ENCODE measurements at regions not wholly inside any gene's neighbourhood (a gene's known extent, or its start where the extent isn't known, plus 50 kb on each side); places are given as distances from the start of the nearest gene placed in this dataset.
"Not testable (repeated sequence)": the region's sequence is repeated elsewhere in the genome, so short reads cannot be mapped to it uniquely, and the experiment has no call there.

DNA sequence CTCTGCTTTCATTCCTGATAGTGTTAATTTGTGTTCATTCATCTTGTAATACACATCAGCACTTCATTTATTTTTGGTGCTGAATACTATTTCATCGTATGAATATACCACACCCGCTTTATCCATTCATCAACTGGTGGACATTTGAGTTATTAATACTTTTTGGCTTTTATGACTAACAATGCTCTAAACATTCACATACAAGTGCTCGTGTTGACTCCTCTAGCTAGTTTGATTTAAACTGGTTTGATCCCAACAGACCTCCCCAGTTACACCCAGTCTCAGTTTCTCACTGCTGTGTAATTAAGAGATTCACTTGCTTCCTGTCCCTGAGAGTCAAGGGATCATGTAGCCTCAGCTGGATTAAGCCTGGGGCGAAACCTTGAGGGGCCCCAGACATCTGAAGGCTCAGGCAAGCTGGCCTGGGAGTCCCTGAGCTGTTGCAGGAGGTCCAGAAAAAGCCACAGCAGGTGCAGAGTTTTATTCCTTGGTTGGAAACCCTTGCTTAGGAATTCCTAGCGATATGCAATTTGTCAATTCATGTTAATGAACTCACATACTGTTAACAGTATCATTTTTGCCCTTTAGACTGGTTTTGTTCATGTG, 52.8 kb upstream of the CLDN24 start:
- Histone ChIP-seq H3K4me1 (ENCODE audit: control insufficient read depth in 3 of 3, insufficient read depth in 2 of 3, low read depth in 1 of 3, low read length in 2 of 3) (no peaks in the 10 kb centered on the region), H3K9me3 (ENCODE audit: control insufficient read depth in 2 of 2, insufficient read depth in 1 of 2, low read depth in 1 of 2, low read length in 1 of 2) (peaks cover 0 to 23% of the 10 kb centered on the region in 2 donors), H3K36me3 (ENCODE audit: control insufficient read depth in 3 of 3, insufficient read depth in 2 of 3, low read depth in 1 of 3, low read length in 3 of 3) (no peaks in the 10 kb centered on the region), H3K4me3 (ENCODE audit: low read depth in 1 of 3, low read length in 3 of 3) (no peak overlapping the region), H3K27ac (ENCODE audit: low read depth in 1 of 3, low read length in 2 of 3) (peak overlapping the region in 1 of 3 donors; percentile 16), H3K27me3 (ENCODE audit: control insufficient read depth in 3 of 3, insufficient read depth in 3 of 3, low read length in 3 of 3) (no peaks in the 10 kb centered on the region)
- 59 to 85% (median 85%) methylated on average over 5 of the region's 5 CpGs for WGBS, 3 donors
- no peak for DNase-seq
- no peak for FAIRE-seq

DNA sequence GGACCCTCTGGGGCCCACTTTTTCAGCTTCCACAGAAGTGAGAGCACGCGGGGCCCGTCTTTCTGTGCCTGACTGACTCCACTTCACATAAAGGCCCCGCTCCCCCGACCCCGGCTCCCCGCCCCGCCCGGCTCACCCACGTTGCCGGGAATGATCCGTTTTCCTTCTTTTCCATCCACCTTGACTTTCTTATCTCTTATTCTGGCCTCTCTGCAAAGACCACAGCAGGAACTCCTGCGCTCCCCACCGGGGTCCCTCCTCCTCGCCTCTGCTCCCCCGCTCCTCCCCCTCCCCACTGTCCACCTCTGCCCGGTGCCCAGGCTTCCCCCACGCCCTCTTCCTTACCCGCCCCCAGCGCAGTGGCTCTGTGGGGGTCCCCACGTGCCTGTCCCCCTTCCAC, 54.2 kb upstream of the CLDN24 start:
- H3K4me3 ChIP-seq (ENCODE audit: low read depth in 1 of 3, low read length in 3 of 3): no peak overlapping the region
- no peaks in the 10 kb centered on the region for H3K36me3 ChIP-seq (ENCODE audit: control insufficient read depth in 3 of 3, insufficient read depth in 2 of 3, low read depth in 1 of 3, low read length in 3 of 3)
- no peaks in the 10 kb centered on the region for H3K27me3 ChIP-seq (ENCODE audit: control insufficient read depth in 3 of 3, insufficient read depth in 3 of 3, low read length in 3 of 3)
- WGBS, 3 donors: 72 to 88% (median 79%) methylated on average over 17 to 21 of the region's 21 CpGs
- H3K9me3 ChIP-seq (ENCODE audit: control insufficient read depth in 2 of 2, insufficient read depth in 1 of 2, low read depth in 1 of 2, low read length in 1 of 2): peaks cover 0 to 23% of the 10 kb centered on the region in 2 donors
- DNase-seq: no peak
- no peak overlapping the region for H3K27ac ChIP-seq (ENCODE audit: low read depth in 1 of 3, low read length in 2 of 3)
- H3K4me1 ChIP-seq (ENCODE audit: control insufficient read depth in 3 of 3, insufficient read depth in 2 of 3, low read depth in 1 of 3, low read length in 2 of 3): no peaks in the 10 kb centered on the region
- FAIRE-seq: no peak

DNA sequence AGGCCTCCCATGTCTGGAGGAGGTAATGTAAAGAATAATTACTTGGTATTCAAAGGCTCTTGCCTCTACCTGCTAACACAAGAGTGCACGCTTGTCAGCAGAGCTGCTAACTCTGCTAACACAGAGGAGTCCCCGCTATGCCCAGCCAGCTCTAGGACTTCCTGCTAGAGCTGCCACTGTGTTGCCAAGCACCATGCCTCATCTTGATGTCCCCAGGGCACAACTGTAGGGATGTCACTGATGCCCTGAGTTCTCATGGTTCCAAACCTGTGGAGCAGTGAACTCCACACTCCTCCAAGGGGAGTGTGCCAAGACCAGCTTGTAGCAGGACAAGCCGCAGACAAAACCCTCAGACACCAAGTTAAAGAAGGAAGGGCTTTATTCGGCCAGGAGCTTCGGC, 55.3 kb upstream of the CLDN24 start:
- FAIRE-seq: no peak
- Histone ChIP-seq H3K27ac (ENCODE audit: low read depth in 1 of 3, low read length in 2 of 3) (no peak overlapping the region), H3K9me3 (ENCODE audit: control insufficient read depth in 2 of 2, insufficient read depth in 1 of 2, low read depth in 1 of 2, low read length in 1 of 2) (peaks cover 0 to 23% of the 10 kb centered on the region in 2 donors), H3K4me3 (ENCODE audit: low read depth in 1 of 3, low read length in 3 of 3) (no peak overlapping the region), H3K27me3 (ENCODE audit: control insufficient read depth in 3 of 3, insufficient read depth in 3 of 3, low read length in 3 of 3) (no peaks in the 10 kb centered on the region), H3K4me1 (ENCODE audit: control insufficient read depth in 3 of 3, insufficient read depth in 2 of 3, low read depth in 1 of 3, low read length in 2 of 3) (no peaks in the 10 kb centered on the region), H3K36me3 (ENCODE audit: control insufficient read depth in 3 of 3, insufficient read depth in 2 of 3, low read depth in 1 of 3, low read length in 3 of 3) (no peaks in the 10 kb centered on the region)
- no peak for DNase-seq
- 92 to 95% (median 93%) methylated on average over 5 of the region's 5 CpGs for WGBS, 3 donors

DNA sequence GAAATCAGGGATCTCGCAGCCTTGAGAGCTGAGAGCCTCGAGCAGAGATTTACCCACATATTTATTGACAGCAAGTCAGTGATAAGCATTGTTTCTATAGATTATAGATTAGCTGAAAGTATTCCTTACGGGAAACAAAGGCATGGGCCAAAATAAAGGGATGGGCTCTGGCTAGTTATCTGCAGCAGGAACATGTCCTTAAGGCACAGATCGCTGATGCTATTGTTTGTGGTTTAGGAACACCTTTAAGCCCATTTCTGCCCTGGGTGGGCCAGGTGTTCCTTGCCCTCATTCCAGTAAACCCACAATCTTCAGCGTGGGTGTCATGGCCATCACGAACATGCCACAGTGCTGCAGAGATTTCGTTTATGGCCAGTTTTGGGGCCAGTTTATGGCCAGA, 56.1 kb upstream of the CLDN24 start:
- FAIRE-seq: not testable (repeated sequence)

DNA sequence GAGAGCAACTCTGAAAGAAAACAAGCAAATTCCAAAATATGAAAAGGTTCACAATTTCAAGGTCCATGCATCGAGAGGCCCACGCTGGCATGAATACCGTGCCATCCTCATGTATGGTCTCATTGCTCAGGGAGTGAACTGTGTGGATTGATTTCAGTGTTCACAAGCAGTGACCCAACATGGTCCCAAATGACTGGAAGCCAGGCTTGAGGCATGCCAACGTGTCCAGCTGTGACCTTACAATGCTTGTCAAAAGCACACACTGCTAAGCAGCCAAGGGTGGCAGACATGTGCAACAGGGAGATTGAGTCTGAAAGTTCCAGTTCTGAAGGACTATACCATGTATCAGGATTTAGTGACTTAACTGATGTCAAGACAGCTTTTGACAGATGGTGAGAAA, 58.7 kb upstream of the CLDN24 start:
- peaks cover 0 to 44% of the 10 kb centered on the region in 2 donors for H3K9me3 ChIP-seq (ENCODE audit: control insufficient read depth in 2 of 2, insufficient read depth in 1 of 2, low read depth in 1 of 2, low read length in 1 of 2)

More for the DNA sequence above, 56.1 kb upstream of the CLDN24 start:
- H3K4me3 ChIP-seq (ENCODE audit: low read depth in 1 of 3, low read length in 3 of 3); H3K27me3 ChIP-seq (ENCODE audit: control insufficient read depth in 3 of 3, insufficient read depth in 3 of 3, low read length in 3 of 3); H3K36me3 ChIP-seq (ENCODE audit: control insufficient read depth in 3 of 3, insufficient read depth in 2 of 3, low read depth in 1 of 3, low read length in 3 of 3); H3K27ac ChIP-seq (ENCODE audit: low read depth in 1 of 3, low read length in 2 of 3); H3K4me1 ChIP-seq (ENCODE audit: control insufficient read depth in 3 of 3, insufficient read depth in 2 of 3, low read depth in 1 of 3, low read length in 2 of 3); DNase-seq: not testable (repeated sequence)
- WGBS, 3 donors: 89 to 92% (median 90%) methylated on average over 7 of the region's 7 CpGs
- H3K9me3 ChIP-seq (ENCODE audit: control insufficient read depth in 2 of 2, insufficient read depth in 1 of 2, low read depth in 1 of 2, low read length in 1 of 2): peaks cover 0 to 24% of the 10 kb centered on the region in 2 donors

DNA sequence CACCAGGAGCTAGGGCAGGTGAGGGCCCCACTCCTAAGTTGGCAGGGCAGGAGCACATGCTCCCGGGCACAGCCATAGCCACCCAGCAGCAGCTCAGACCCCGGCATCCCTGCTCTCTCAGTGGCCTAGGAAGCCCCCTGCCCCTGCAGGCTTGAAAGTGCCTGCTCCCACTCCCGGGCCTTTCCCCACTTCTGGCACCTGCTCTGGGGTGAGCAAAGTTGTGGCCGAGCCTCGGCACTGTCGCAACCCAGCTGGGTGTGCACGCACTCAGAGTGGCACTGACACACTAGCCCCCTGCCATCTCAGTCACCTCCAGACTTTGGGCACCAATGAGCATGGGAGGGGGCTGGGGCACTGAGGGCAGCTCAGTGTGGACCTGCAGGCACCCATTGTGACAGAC, 60.8 kb upstream of the CDKN2AIP start:
- H3K9me3 ChIP-seq (ENCODE audit: control insufficient read depth in 2 of 2, insufficient read depth in 1 of 2, low read depth in 1 of 2, low read length in 1 of 2): peaks cover 0 to 33% of the 10 kb centered on the region in 2 donors
- WGBS, 3 donors: 82 to 91% (median 84%) methylated on average over 5 to 7 of the region's 7 CpGs
- H3K36me3 ChIP-seq (ENCODE audit: control insufficient read depth in 3 of 3, insufficient read depth in 2 of 3, low read depth in 1 of 3, low read length in 3 of 3): no peaks in the 10 kb centered on the region
- H3K4me3 ChIP-seq (ENCODE audit: low read depth in 1 of 3, low read length in 3 of 3): no peak overlapping the region
- DNase-seq (no peak), FAIRE-seq (no peak)
- H3K27ac ChIP-seq (ENCODE audit: low read depth in 1 of 3, low read length in 2 of 3): no peak overlapping the region
- no peaks in the 10 kb centered on the region for H3K27me3 ChIP-seq (ENCODE audit: control insufficient read depth in 3 of 3, insufficient read depth in 3 of 3, low read length in 3 of 3)
- H3K4me1 ChIP-seq (ENCODE audit: control insufficient read depth in 3 of 3, insufficient read depth in 2 of 3, low read depth in 1 of 3, low read length in 2 of 3): no peaks in the 10 kb centered on the region

More for the DNA sequence above, 58.7 kb upstream of the CLDN24 start:
- 90 to 97% (median 91%) methylated on average over 4 of the region's 4 CpGs for WGBS, 3 donors
- DNase-seq: no peak
- no peaks in the 10 kb centered on the region for H3K36me3 ChIP-seq (ENCODE audit: control insufficient read depth in 3 of 3, insufficient read depth in 2 of 3, low read depth in 1 of 3, low read length in 3 of 3)
- H3K27me3 ChIP-seq (ENCODE audit: control insufficient read depth in 3 of 3, insufficient read depth in 3 of 3, low read length in 3 of 3): no peaks in the 10 kb centered on the region
- no peaks in the 10 kb centered on the region for H3K4me1 ChIP-seq (ENCODE audit: control insufficient read depth in 3 of 3, insufficient read depth in 2 of 3, low read depth in 1 of 3, low read length in 2 of 3)
- no peak overlapping the region for H3K27ac ChIP-seq (ENCODE audit: low read depth in 1 of 3, low read length in 2 of 3)
- no peak for FAIRE-seq
- H3K4me3 ChIP-seq (ENCODE audit: low read depth in 1 of 3, low read length in 3 of 3): no peak overlapping the region

DNA sequence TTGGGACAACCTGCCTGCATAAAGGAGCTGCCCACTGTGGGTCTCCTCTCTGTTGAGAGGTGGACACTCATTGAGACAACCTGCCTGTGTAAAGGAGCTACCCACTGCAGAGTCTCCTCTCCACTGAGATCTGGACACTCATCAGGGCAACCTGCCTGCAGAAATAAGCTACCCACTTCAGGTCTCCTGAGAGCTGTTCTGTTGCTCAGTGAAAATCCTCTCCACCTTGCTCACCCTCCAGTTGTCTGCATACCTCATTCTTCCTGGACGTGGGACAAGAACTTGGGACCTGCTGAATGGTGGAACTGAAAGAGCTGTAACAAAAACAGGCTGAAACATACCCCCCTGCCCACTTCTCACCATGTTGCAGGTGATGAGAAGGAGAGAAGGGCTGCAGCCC, 59.9 kb upstream of the CDKN2AIP start:
- Histone ChIP-seq H3K27ac (ENCODE audit: low read depth in 1 of 3, low read length in 2 of 3) (no peak overlapping the region), H3K4me1 (ENCODE audit: control insufficient read depth in 3 of 3, insufficient read depth in 2 of 3, low read depth in 1 of 3, low read length in 2 of 3) (no peaks in the 10 kb centered on the region), H3K27me3 (ENCODE audit: control insufficient read depth in 3 of 3, insufficient read depth in 3 of 3, low read length in 3 of 3) (no peaks in the 10 kb centered on the region), H3K4me3 (ENCODE audit: low read depth in 1 of 3, low read length in 3 of 3) (no peak overlapping the region), H3K9me3 (ENCODE audit: control insufficient read depth in 2 of 2, insufficient read depth in 1 of 2, low read depth in 1 of 2, low read length in 1 of 2) (peaks cover 0 to 25% of the 10 kb centered on the region in 2 donors), H3K36me3 (ENCODE audit: control insufficient read depth in 3 of 3, insufficient read depth in 2 of 3, low read depth in 1 of 3, low read length in 3 of 3) (no peaks in the 10 kb centered on the region)
- FAIRE-seq: no peak
- 81 to 95% (median 85%) methylated on average over 1 of the region's 1 CpG for WGBS, 3 donors
- no peak for DNase-seq

DNA sequence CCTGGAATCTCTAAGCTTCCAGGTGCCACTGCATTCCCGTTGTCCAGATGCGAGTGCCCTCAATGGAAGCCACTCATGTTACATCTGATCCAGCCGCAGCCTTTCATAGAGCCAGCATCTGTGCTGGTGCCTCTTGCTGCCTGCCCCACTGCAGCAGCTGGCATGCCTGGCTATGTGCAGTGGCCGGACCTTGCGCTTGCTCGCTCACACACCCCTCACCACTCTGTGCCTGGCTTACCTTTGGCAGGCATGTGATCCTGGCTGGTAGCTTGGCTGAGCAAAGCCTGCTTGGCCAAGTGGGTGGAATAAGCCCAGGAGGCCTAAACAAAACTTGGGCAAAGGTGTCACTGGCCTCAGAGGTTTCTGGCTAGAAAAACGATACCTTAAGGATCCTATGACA, 59.5 kb upstream of the CDKN2AIP start:
- DNase-seq: no peak
- Histone ChIP-seq H3K27me3 (ENCODE audit: control insufficient read depth in 3 of 3, insufficient read depth in 3 of 3, low read length in 3 of 3) (no peaks in the 10 kb centered on the region), H3K9me3 (ENCODE audit: control insufficient read depth in 2 of 2, insufficient read depth in 1 of 2, low read depth in 1 of 2, low read length in 1 of 2) (peaks cover 0 to 25% of the 10 kb centered on the region in 2 donors), H3K27ac (ENCODE audit: low read depth in 1 of 3, low read length in 2 of 3) (no peak overlapping the region), H3K4me1 (ENCODE audit: control insufficient read depth in 3 of 3, insufficient read depth in 2 of 3, low read depth in 1 of 3, low read length in 2 of 3) (no peaks in the 10 kb centered on the region), H3K4me3 (ENCODE audit: low read depth in 1 of 3, low read length in 3 of 3) (no peak overlapping the region), H3K36me3 (ENCODE audit: control insufficient read depth in 3 of 3, insufficient read depth in 2 of 3, low read depth in 1 of 3, low read length in 3 of 3) (no peaks in the 10 kb centered on the region)
- FAIRE-seq: no peak
- WGBS, 3 donors: 78 to 84% (median 83%) methylated on average over 7 of the region's 7 CpGs

DNA sequence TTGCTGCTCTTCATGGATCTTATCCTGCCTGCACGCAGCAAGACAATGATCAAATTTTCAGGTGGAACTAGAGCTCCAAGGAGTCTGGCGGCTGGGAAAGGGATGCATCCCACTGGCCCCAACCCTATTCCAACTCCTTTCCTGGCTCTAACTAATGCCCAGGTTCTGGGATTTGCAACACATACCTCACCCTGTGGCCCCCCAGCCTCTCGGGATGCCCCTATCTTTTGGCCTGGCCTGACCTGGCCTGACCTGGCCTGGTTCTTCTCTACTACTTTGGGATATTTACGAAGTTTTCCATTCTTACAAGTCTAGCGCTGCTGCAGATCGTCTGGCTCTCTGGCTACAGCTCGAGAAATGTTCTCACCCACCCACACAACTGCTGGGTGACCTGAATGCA, 56.4 kb upstream of the CDKN2AIP start:
- Histone ChIP-seq H3K4me3 (ENCODE audit: low read depth in 1 of 3, low read length in 3 of 3) (no peak overlapping the region), H3K27ac (ENCODE audit: low read depth in 1 of 3, low read length in 2 of 3) (no peak overlapping the region), H3K4me1 (ENCODE audit: control insufficient read depth in 3 of 3, insufficient read depth in 2 of 3, low read depth in 1 of 3, low read length in 2 of 3) (peaks cover 0 to 3% (median 0%) of the 10 kb centered on the region in 3 donors), H3K9me3 (ENCODE audit: control insufficient read depth in 2 of 2, insufficient read depth in 1 of 2, low read depth in 1 of 2, low read length in 1 of 2) (peaks cover 0 to 23% of the 10 kb centered on the region in 2 donors), H3K27me3 (ENCODE audit: control insufficient read depth in 3 of 3, insufficient read depth in 3 of 3, low read length in 3 of 3) (no peaks in the 10 kb centered on the region), H3K36me3 (ENCODE audit: control insufficient read depth in 3 of 3, insufficient read depth in 2 of 3, low read depth in 1 of 3, low read length in 3 of 3) (no peaks in the 10 kb centered on the region)
- 74 to 85% (median 83%) methylated on average over 7 of the region's 7 CpGs for WGBS, 3 donors
- FAIRE-seq: no peak
- no peak for DNase-seq
